Neural cell (in vitro differentiated cells): ENCODE measurements at regions not wholly inside any gene's neighbourhood (a gene's known extent, or its start where the extent isn't known, plus 50 kb on each side); places are given as distances from the start of the nearest gene placed in this dataset.

Experiments
- MXI1 ChIP-seq: fragments of 450-650 bp; conservative IDR thresholded peaks from 2 replicates; pipeline ENCODE4 v1.6.1; 2014; ENCODE audit warnings: antibody characterized with exemption, mild to moderate bottlenecking; ENCODE audit not compliant: poor library complexity, severe bottlenecking
- TF ChIP-seq, protein P1 (sequence below): fragments of 450-650 bp; IDR thresholded peaks from 2 replicates; pipeline ENCODE4 v1.5.1; 2014; ENCODE audit warnings: antibody characterized with exemption, mild to moderate bottlenecking, moderate library complexity; ENCODE audit not compliant: poor library complexity, severe bottlenecking

DNA sequence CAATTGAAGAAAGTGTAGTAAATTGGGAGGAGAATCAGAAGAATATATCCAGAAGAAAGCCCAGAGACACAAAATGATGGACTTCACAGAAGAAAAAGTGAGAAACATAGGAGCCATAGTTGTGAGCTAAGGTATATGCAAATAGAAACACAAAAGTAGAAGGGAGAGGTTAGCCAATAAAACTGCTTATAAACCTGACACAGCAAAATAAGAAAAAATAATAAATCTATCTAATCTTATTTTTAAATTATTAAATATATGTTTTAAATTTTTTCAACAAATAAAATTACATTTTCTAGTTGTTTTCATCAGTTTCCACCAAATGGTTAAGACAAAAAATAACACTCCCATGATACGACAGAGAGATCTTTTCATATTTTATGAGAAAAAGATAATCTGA is 903.5 kb downstream of the DNAJB9 start:
- TF ChIP-seq, protein P1, sequence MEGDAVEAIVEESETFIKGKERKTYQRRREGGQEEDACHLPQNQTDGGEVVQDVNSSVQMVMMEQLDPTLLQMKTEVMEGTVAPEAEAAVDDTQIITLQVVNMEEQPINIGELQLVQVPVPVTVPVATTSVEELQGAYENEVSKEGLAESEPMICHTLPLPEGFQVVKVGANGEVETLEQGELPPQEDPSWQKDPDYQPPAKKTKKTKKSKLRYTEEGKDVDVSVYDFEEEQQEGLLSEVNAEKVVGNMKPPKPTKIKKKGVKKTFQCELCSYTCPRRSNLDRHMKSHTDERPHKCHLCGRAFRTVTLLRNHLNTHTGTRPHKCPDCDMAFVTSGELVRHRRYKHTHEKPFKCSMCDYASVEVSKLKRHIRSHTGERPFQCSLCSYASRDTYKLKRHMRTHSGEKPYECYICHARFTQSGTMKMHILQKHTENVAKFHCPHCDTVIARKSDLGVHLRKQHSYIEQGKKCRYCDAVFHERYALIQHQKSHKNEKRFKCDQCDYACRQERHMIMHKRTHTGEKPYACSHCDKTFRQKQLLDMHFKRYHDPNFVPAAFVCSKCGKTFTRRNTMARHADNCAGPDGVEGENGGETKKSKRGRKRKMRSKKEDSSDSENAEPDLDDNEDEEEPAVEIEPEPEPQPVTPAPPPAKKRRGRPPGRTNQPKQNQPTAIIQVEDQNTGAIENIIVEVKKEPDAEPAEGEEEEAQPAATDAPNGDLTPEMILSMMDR: no peak
- TF ChIP-seq MXI1: no peak
